Right lung (tissue), 2 donors: ENCODE measurements at regions not wholly inside any gene's neighbourhood (a gene's known extent, or its start where the extent isn't known, plus 50 kb on each side); places are given as distances from the start of the nearest gene placed in this dataset.
"Not testable (repeated sequence)": the region's sequence is repeated elsewhere in the genome, so short reads cannot be mapped to it uniquely, and the experiment has no call there.

ENCODE experiments used
- DNase-seq, 2 donors: peaks; one replicate each; pipeline ENCODE4 v3.0.0-alpha.2; 2013

GRCh38 chr3:61381745-61382392 is 130.6 kb upstream of the FHIT start:
- no peak for DNase-seq

DNA sequence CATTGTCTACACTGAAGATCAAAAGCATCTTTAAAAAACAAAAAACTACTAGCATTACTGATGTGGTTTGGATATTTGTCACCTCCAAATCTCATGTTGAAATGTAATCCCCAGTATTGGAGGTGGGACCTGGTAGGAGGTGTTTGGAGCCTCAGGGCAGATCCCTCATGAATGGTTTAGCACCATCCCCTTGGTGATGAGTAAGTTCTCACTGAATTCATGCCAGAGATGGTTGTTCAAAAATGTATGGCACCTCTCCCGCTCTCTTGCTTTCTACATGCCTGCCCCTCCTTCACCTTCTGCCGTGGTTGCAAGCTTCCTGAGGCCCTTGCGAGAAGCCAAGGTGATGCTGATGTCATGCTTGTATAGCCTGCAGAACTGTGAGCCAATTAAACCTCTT is 136.6 kb upstream of the FHIT start:
- DNase-seq: no peak

DNA sequence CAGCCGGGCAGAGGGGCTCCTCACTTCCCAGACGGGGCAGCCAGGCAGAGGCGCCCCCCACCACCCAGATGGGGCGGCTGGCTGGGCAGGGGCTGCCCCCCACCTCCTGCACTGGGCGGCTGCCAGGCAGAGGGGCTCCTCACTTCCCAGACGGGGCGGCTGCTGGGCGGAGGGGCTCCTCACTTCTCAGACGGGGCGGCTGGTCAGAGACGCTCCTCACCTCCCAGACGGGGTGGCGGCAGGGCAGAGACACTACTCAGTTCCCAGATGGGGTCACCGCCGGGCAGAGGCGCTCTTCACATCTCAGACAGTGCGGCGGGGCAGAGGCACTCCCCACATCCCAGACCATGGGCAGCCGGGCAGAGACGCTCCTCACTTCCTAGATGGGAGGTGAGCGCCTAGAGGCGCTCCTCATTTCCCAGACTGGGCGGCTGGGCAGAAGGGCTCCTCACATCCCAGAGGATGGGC is 142.3 kb upstream of the FHIT start:
- not testable (repeated sequence) for DNase-seq

DNA sequence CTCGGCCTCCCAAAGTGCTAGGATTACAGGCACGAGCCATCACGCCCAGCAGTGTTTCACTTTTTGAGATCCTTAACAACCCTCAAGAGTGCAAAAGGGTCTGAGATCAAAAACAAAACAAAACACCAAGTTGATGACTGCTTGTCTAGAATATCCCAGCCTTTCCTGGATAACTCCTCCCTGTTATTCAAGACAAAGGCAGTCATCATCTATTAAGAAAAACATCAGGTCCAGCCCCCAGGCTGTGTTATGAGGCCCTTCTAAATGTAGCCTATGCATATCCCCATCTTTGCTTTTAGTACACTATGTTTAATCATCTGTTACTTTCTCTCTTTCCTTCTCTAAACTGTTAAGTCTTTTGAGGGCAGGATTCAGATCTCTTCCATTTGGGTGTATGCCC is 150.1 kb upstream of the FHIT start:
- no peak for DNase-seq

DNA sequence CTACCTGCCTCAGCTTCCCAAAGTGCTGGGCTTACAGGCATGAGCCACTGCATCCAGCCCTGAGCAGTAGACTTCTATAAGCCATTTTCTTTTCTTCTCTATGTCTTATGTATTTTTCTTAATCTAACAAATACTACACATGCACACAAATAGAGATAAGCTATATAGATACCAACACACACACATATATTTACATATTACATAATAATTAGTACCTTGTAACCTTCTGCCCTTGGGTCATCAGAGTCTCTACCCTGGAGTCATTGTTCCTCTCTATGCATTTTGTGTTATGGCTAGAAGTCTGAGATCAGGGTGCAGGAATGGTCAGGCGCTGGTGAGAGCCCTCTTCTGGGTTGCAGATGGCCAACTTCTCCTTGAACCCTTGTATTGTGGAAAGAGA is 154.0 kb upstream of the PTPRG start:
- DNase-seq: no peak

GRCh38 chr3:61409638-61410037 is 151.7 kb upstream of the PTPRG start:
- no peak for DNase-seq

DNA sequence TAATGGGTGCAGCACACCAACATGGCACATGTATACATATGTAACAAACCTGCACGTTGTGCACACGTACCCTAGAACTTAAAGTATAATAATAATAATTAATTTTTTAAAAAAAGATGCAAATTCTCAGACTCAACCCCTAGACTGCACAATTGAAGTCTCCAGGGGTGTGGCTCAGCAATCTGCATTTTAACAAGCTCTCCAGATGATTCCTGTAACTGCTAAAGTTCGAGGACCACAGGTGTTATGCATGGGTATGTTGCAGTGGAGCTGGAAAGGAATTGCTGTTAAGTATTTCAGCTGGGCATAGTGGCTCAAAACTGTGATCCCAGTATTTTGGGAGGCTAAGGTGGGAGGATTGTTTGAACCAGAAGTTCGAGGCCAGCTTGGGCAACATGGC is 151.0 kb upstream of the PTPRG start:
- not testable (repeated sequence) for DNase-seq

DNA sequence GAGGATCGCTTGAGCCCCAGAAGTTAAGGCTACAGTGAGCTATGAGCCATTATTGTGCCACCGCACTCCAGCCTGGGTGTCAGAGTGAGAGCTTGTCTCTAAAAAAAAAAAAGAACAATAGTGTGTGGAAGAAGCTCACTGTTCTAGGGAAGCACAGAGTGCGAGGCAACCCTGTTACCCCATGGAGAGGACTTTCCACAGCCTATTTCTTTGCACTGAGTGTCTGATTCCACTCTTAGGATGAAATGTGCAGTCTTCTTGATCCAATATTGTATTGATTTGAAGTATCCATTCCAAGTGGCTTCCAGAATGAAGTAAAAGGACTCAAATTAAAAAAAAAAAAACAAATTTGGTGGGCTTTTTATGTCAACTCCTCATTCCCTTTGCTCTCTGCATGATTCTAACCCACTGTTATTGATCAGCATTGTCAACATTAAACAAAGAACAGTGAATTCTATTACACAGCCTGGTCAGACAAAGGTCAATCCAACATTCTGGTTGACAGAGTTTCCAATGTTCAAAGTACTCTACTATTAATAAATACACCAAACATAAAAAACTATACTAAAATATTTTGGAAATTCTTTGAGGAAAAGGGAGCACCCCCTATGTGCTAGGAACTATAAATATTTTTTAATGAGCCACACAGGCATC is 150.2 kb upstream of the PTPRG start:
- no peak for DNase-seq

DNA sequence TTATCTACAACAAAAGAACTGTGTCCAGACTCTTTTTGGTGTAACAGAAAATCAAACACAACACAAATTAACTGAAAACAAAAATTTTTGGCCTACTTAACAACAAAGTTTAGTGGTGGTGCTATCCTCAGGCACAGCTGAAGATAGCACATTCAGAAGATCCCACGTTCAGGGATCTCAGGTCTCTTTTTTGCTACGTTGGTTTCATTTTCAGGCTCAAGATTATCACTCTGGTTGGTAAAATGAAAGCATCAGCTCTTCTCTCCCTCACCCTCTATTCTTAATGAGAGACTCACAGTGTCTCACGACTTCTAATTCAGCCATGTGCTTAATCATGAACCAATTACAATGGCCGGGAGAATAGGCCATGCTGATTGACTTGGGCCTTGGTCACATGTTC is 146.9 kb upstream of the PTPRG start:
- no peak for DNase-seq

- DNase-seq: no peak
These were observed 146.2 kb upstream of the PTPRG start for GRCh38 chr3:61415201-61415600.

DNA sequence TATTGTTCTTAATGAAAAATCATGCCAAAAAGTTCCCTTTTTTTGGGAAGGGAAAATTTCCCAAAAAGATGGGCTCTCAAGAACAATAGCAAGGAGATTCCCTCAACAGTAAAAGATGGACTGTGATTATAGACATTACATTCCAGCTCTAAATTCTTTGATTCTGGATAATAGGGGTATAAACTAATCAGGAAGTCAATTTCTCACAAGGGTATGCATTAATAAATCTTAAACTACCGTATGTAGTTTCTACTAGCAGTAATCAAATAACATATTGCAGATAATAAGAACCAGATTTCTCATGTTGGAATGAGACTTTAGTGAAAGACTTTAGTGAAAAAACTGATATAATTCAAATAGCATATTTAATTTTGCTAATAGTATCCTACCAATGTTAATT is 144.8 kb upstream of the PTPRG start:
- no peak for DNase-seq

DNA sequence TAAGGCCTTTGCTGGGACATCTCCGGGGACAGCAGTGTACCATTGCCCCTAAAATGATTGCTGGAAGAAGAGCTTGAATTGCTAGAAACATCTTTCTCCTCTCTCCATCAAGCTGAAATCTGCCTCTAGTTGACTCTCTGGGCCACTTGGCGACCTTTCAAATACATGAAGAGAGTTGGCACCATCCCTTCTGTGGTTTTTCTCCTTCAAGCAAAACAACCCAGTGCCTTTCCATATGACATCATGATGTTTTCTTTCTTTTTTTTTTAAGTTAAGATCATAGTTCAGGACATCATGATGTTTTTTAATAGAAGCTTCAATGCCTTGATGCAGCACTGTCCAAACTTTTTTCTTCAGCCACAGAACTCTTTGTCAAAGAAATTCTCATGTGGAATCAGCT is 144.0 kb upstream of the PTPRG start:
- no peak for DNase-seq

GRCh38 chr3:61420136-61420759 is 141.1 kb upstream of the PTPRG start:
- no peak for DNase-seq

- no peak for DNase-seq
These were observed 138.3 kb upstream of the PTPRG start for GRCh38 chr3:61422945-61423673.

DNA sequence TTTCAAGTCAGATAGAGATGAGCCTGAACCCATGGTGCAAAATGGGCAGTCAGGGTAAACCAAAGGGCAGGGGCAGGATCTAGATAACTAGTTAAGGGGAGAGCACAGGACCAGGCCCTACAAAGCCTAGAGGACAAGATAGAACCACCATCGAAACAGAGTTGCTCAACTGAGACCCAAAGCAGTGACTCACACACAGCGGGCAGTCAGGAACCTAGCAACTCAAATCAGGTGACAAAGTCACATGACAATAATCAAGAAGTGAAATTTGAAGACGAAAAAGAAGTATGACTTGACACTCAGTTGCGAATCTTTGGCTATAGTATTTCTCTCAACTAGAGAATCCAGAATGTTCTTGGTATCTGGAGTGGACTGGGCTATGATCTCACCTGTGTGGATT is 136.0 kb upstream of the PTPRG start:
- DNase-seq: no peak

DNA sequence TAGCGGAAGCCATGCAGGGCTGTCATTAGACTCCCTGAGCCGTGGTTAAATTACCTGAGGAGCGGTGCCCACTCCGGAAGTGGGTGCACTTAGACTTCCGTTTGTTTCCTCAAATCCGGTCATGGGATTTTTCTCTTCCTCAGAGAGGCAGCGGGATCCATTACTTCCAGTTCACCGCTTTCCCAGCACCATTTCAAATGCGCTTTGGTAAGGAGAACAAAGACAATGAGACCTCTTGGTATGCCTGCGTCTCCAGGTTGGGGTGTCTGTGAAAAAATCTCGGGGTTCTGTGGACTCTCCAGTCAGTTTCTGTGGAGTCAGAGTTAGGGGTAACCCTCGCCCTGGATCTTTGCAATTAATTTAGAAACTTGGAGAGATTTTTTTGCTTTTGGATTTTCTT is 132.3 kb upstream of the PTPRG start:
- no peak for DNase-seq

DNA sequence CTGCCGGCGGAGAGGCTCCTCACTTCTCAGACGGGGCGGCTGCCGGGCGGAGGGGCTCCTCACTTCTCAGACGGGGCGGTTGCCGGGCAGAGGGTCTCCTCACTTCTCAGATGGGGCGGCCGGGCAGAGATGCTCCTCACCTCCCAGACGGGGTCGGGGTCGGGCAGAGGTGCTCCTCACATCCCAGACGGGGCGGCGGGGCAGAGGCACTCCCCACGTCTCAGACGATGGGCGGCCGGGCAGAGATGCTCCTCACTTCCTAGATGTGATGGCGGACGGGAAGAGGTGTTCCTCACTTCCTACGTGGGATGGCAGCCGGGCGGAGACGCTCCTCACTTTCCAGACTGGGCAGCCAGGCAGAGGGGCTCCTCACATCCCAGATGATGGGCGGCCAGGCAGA is 126.5 kb upstream of the PTPRG start:
- DNase-seq: not testable (repeated sequence)

GRCh38 chr3:61435361-61435760 is 126.0 kb upstream of the PTPRG start:
- not testable (repeated sequence) for DNase-seq

GRCh38 chr3:61438253-61439121 is 122.9 kb upstream of the PTPRG start:
- DNase-seq: no peak

DNA sequence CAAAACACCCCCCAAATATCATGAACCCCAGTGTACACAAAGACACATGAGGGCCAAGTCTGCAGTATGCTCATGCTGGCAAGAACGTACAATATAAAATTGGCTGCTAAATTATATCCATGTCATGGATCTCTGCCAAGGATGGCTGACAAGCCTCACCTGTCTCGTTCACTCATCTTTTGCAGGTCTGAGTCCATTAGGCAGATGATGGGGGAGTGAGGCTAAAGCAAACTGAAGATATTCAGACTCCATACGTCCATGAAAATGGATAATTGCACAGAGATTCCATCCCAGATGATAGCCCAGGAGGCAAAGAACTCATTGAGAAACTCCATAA is 122.3 kb upstream of the PTPRG start:
- no peak for DNase-seq

- DNase-seq: no peak
These were observed 118.7 kb upstream of the PTPRG start for GRCh38 chr3:61442696-61443095.

DNA sequence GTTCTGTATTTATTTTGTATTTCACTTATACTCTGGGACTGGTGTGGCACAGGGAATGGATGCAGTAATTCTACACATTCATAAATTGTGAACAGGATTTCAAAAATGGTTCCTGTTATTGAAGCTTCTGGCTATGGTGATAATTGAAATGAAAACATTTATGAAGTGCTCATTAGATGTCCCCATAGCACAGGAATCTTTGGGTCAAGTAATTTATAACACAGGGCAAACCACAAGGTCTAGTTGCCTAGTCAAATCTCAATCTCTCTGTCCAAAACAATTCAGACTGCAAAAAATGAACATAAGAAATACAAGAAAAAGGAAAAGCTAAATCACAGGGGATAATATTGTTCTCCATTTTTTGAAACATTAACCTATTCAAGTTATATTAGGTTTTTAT is 117.5 kb upstream of the PTPRG start:
- DNase-seq: no peak
